Caco-2 (cell line): ENCODE measurements at regions not wholly inside any gene's neighbourhood (a gene's known extent, or its start where the extent isn't known, plus 50 kb on each side); places are given as distances from the start of the nearest gene placed in this dataset.

Experiments
- BruUV-seq: library from RNA; stranded (reverse); fragments of 400-500 nt; replicated peaks from 2 replicates; lab custom pipeline; 2021; lab: Mats Ljungman, UMichigan
- CTCF ChIA-PET: fragments of 300-600 bp; sonication (Branson Sonifier 250); formaldehyde crosslinking; loops from one replicate; lab custom pipeline; 2022; ENCODE audit warnings: antibody characterized with exemption; lab: Charles Lee
- POLR2A ChIA-PET: fragments of 300-600 bp; sonication (Branson Sonifier 250); formaldehyde crosslinking; loops from one replicate; lab custom pipeline; 2022; ENCODE audit warnings: antibody characterized with exemption; lab: Charles Lee
- DNase-seq, 2 experiments: peaks; one replicate each; pipeline versions ENCODE4 v3.0.0 to v3.0.0-alpha.2; 2020 to 2022
- H3K27me3 ChIP-seq: replicated peaks from 2 replicates; pipeline ENCODE4 v1.6.0; 2011; ENCODE audit warnings: low read length; ENCODE audit not compliant: control insufficient read depth, insufficient read depth
- H3K36me3 ChIP-seq: 2 replicates; pipeline ENCODE4 v1.5.1; 2011; ENCODE audit warnings: low read length; ENCODE audit not compliant: control insufficient read depth, insufficient read depth
- H3K4me1 ChIP-seq: fragments of 250-450 bp; sonication (Bioruptor Pico); 2 replicates; pipeline ENCODE4 v1.5.1; 2020; ENCODE audit warnings: mild to moderate bottlenecking
- H3K4me3 ChIP-seq: 2 replicates; pipeline ENCODE4 v1.5.1; 2011; ENCODE audit warnings: low read depth, mild to moderate bottlenecking, control low read depth, low read length
- H3K9me3 ChIP-seq: fragments of 250-450 bp; sonication (Bioruptor Pico); 2 replicates; pipeline ENCODE4 v1.5.1; 2020; ENCODE audit warnings: mild to moderate bottlenecking, moderate library complexity
- H3K27ac Mint-ChIP-seq: one replicate; pipeline ENCODE4 v1.8.0; 2022; ENCODE audit warnings: mixed read lengths; ENCODE audit not compliant: unreplicated experiment
- H3K27me3 Mint-ChIP-seq: one replicate; pipeline ENCODE4 v1.8.0; 2022; ENCODE audit warnings: mixed read lengths; ENCODE audit not compliant: insufficient read depth, unreplicated experiment
- H3K36me3 Mint-ChIP-seq: one replicate; pipeline ENCODE4 v1.8.0; 2022; ENCODE audit warnings: mild to moderate bottlenecking, mixed read lengths; ENCODE audit not compliant: insufficient read depth, unreplicated experiment
- H3K4me1 Mint-ChIP-seq: one replicate; pipeline ENCODE4 v1.8.0; 2022; ENCODE audit warnings: low read depth, mixed read lengths; ENCODE audit not compliant: unreplicated experiment
- H3K4me3 Mint-ChIP-seq: one replicate; pipeline ENCODE4 v1.8.0; 2022; ENCODE audit warnings: mild to moderate bottlenecking, moderate library complexity, mixed read lengths; ENCODE audit not compliant: unreplicated experiment
- H3K9me3 Mint-ChIP-seq: one replicate; pipeline ENCODE4 v1.8.0; 2022; ENCODE audit warnings: mixed read lengths; ENCODE audit not compliant: unreplicated experiment
- intact Hi-C: fragments of 100-400 bp; cut with micrococcal nuclease; formaldehyde crosslinking; loops from one replicate; pipeline ENCODE4 v1.10.0; 2022; ENCODE audit not compliant: unreplicated experiment
- TF ChIP-seq, protein P1 (sequence below), 2 experiments: fragments of 200-600 bp in 1 of 2; IDR thresholded peaks; 1 replicate in 1 of 2; 2 replicates in 1 of 2; pipeline versions ENCODE4 v1.5.1 to v1.8.0; 2011 to 2022; ENCODE audit warnings: antibody characterized with exemption in 1 of 2, control low read depth in 1 of 2, inconsistent platforms in 1 of 2, low read depth in 1 of 2, low read length in 1 of 2, mild to moderate bottlenecking in 1 of 2, moderate library complexity in 1 of 2; ENCODE audit not compliant: insufficient read depth in 1 of 2, severe bottlenecking in 1 of 2, unreplicated experiment in 1 of 2

DNA sequence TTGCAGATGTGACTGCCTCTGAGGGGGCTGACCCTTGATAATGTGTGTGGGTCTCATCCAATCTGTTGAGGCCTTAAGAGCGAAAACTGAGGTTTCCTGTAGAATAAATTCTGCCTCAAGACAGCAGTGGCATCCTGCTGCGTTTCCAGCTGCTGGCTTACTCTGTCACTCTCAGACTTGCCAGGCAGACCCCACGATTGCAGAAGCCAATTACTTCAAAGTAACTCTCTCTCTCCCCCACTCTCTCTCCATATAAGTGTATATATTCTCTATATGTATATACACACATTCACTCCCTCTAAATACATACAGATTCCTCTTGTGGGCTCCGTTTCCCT, 152.5 kb upstream of the ALKAL2 start:
- no peaks in the 10 kb centered on the region for H3K36me3 ChIP-seq
- CTCF ChIA-PET: no interaction called here
- no peaks in the 10 kb centered on the region for H3K4me1 Mint-ChIP-seq
- H3K9me3 ChIP-seq: no peaks in the 10 kb centered on the region
- no peak overlapping the region for H3K4me3 ChIP-seq
- no peaks in the 10 kb centered on the region for H3K4me1 ChIP-seq
- POLR2A ChIA-PET: no interaction called here
- DNase-seq: no peak
- TF ChIP-seq, protein P1, sequence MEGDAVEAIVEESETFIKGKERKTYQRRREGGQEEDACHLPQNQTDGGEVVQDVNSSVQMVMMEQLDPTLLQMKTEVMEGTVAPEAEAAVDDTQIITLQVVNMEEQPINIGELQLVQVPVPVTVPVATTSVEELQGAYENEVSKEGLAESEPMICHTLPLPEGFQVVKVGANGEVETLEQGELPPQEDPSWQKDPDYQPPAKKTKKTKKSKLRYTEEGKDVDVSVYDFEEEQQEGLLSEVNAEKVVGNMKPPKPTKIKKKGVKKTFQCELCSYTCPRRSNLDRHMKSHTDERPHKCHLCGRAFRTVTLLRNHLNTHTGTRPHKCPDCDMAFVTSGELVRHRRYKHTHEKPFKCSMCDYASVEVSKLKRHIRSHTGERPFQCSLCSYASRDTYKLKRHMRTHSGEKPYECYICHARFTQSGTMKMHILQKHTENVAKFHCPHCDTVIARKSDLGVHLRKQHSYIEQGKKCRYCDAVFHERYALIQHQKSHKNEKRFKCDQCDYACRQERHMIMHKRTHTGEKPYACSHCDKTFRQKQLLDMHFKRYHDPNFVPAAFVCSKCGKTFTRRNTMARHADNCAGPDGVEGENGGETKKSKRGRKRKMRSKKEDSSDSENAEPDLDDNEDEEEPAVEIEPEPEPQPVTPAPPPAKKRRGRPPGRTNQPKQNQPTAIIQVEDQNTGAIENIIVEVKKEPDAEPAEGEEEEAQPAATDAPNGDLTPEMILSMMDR (IDR thresholded peaks at IDR 0.05; ENCODE audit: insufficient read depth in 1 of 2, low read depth in 1 of 2, low read length in 1 of 2, severe bottlenecking in 1 of 2, unreplicated experiment in 1 of 2): no peak
- intact Hi-C loops: no loop called here
- no peak overlapping the region for H3K27ac Mint-ChIP-seq
- H3K36me3 Mint-ChIP-seq: no peaks in the 10 kb centered on the region
- no peaks in the 10 kb centered on the region for H3K9me3 Mint-ChIP-seq
- no peaks in the 10 kb centered on the region for H3K27me3 Mint-ChIP-seq
- no peaks in the 10 kb centered on the region; the same call in 1 of the 2 replicates for H3K27me3 ChIP-seq
- no TSS peak for BruUV-seq
- H3K4me3 Mint-ChIP-seq: no peak overlapping the region

DNA sequence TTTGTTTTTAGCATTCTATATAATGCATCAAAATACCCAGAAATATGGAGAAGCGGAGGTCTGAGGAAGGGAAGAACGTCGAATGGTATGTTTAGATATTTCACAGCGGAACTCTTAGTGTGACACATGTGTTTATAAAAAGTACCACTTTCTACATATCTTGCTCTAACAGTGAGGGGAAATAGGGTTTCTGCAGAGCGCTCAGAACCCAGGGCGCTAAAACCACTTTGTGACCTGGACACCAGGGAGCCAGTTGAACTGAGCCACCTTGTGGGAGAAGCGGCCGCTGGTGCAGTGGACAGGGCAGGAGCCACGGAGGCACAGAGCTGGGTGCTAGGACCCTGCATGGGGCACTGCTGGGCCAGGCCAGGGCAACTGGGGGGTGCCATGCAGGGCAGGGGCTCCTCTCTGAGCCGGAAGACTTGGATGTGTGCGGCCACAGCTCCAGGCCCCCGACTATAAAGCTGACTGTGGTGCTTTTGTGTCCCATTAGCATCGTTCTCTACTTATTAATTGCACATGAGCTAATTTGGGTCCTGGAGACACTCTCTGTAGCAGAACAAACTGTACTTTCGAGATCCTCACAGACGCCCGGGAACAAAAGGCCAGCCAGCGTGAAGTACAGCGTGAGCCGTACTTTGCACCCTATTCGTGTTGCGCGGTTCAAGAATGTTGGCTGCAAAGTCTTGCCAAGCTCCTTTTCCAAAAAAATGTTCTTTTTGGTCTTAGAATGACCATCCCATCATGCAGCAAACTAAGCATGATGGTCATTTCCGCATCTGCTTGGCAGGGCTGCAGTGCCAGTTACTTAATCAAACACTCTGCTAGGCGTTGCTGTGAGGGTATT, 151.9 kb upstream of the ALKAL2 start:
- no peak overlapping the region for H3K4me3 Mint-ChIP-seq
- no peaks in the 10 kb centered on the region for H3K36me3 ChIP-seq
- CTCF ChIA-PET: no interaction called here
- BruUV-seq: no TSS peak
- intact Hi-C loops: no loop called here
- H3K4me1 Mint-ChIP-seq: no peaks in the 10 kb centered on the region
- TF ChIP-seq, protein P1 (IDR thresholded peaks at IDR 0.05; ENCODE audit: insufficient read depth in 1 of 2, low read depth in 1 of 2, low read length in 1 of 2, severe bottlenecking in 1 of 2, unreplicated experiment in 1 of 2): no peak
- no peaks in the 10 kb centered on the region for H3K9me3 Mint-ChIP-seq
- POLR2A ChIA-PET: no interaction called here
- H3K36me3 Mint-ChIP-seq: no peaks in the 10 kb centered on the region
- H3K4me1 ChIP-seq: no peaks in the 10 kb centered on the region
- no peaks in the 10 kb centered on the region for H3K9me3 ChIP-seq
- no peak overlapping the region for H3K27ac Mint-ChIP-seq
- DNase-seq: no peak
- H3K27me3 Mint-ChIP-seq: peaks cover 2% of the 10 kb centered on the region
- no peak overlapping the region for H3K4me3 ChIP-seq
- H3K27me3 ChIP-seq: no peaks in the 10 kb centered on the region; the same call in 1 of the 2 replicates

DNA sequence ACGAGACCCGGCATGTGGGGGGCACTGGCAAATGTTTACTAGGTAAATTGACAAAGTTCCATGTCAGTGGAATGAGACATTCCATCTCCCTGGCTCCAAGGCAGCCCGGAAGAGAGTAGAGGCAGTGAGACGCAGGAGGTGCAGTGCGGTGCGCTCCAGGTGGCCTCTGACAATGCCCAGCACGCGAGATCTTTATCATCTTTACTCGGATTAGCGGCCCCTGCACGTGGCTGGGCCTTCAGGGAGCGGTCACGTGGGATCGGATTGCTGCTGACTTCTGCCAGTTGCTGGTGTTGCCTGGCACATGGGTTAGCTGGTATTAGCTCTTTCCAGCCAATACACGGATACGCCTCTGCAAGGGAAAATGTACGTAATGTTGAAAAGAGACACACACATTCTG, 151.2 kb upstream of the ALKAL2 start:
- POLR2A ChIA-PET: no interaction called here
- no peak for DNase-seq
- Mint-ChIP-seq H3K27ac (no peak overlapping the region), H3K27me3 (peaks cover 4% of the 10 kb centered on the region), H3K4me3 (no peak overlapping the region), H3K9me3 (no peaks in the 10 kb centered on the region), H3K36me3 (no peaks in the 10 kb centered on the region), H3K4me1 (no peaks in the 10 kb centered on the region)
- no TSS peak for BruUV-seq
- Histone ChIP-seq H3K9me3 (no peaks in the 10 kb centered on the region), H3K4me3 (no peak overlapping the region), H3K36me3 (no peaks in the 10 kb centered on the region), H3K27me3 (no peaks in the 10 kb centered on the region; the same call in 1 of the 2 replicates), H3K4me1 (no peaks in the 10 kb centered on the region)
- CTCF ChIA-PET: no interaction called here
- intact Hi-C loops: no loop called here
- TF ChIP-seq, protein P1 (IDR thresholded peaks at IDR 0.05; ENCODE audit: insufficient read depth in 1 of 2, low read depth in 1 of 2, low read length in 1 of 2, severe bottlenecking in 1 of 2, unreplicated experiment in 1 of 2): no peak
